HCT116 (cell line): ENCODE measurements at regions not wholly inside any gene's neighbourhood (a gene's known extent, or its start where the extent isn't known, plus 50 kb on each side); places are given as distances from the start of the nearest gene placed in this dataset.

Experiments
- CTCF ChIP-seq, 3 experiments: fragments of 200-600 bp in 1 of 3; sonication (generic) in 1 of 3; IDR thresholded peaks in 2 of 3; conservative IDR thresholded peaks in 1 of 3; 2 replicates each; pipeline ENCODE4 v1.5.1; 2012 to 2017; ENCODE audit warnings: low read depth in 2 of 3, low read length in 2 of 3, antibody characterized with exemption in 1 of 3, borderline replicate concordance in 1 of 3, control low read depth in 1 of 3, mild to moderate bottlenecking in 1 of 3, mixed read lengths in 1 of 3, mixed run types in 1 of 3, moderate library complexity in 1 of 3; ENCODE audit not compliant: insufficient read depth in 1 of 3
- EGR1 ChIP-seq: IDR thresholded peaks from 2 replicates; pipeline ENCODE4 v1.6.1; 2012; ENCODE audit warnings: low read depth

GRCh38 chr13:111564606-111565005 is 244.2 kb downstream of the TEX29 start:
- TF ChIP-seq CTCF (IDR thresholded peaks at IDR 0.05 in 2 of 3, conservative IDR thresholded peaks at IDR 0.05 in 1 of 3; ENCODE audit: borderline replicate concordance in 1 of 3, insufficient read depth in 1 of 3, low read depth in 2 of 3, low read length in 2 of 3) (no peak), EGR1 (no peak)
